Ascending aorta (tissue), 2 donors: ENCODE measurements at regions not wholly inside any gene's neighbourhood (a gene's known extent, or its start where the extent isn't known, plus 50 kb on each side); places are given as distances from the start of the nearest gene placed in this dataset.

Experiments used
- DNase-seq, 2 donors: peaks; one replicate each; pipeline ENCODE4 v3.0.0-alpha.2; 2019; ENCODE audit warnings: low spot score in 2 of 2
- H3K27ac ChIP-seq, 2 donors: fragments of 200-600 bp; sonication (generic); one replicate each; pipeline ENCODE4 v1.5.1; 2016 to 2017; ENCODE audit warnings: mild to moderate bottlenecking in 1 of 2
- H3K27me3 ChIP-seq: fragments of 200-600 bp; sonication (generic); one replicate; pipeline ENCODE4 v1.5.1; 2017
- H3K36me3 ChIP-seq, 2 donors: fragments of 200-600 bp; sonication (generic); one replicate each; pipeline ENCODE4 v1.5.1; 2016
- H3K4me1 ChIP-seq, 2 donors: fragments of 200-600 bp; sonication (generic); one replicate each; pipeline ENCODE4 v1.5.1; 2016 to 2017; ENCODE audit warnings: mild to moderate bottlenecking in 1 of 2
- H3K4me3 ChIP-seq, 2 donors: fragments of 200-600 bp; sonication (generic); one replicate each; pipeline ENCODE4 v1.5.1; 2016 to 2017; ENCODE audit warnings: mild to moderate bottlenecking in 1 of 2
- H3K9me3 ChIP-seq, 2 donors: fragments of 200-600 bp; sonication (generic); one replicate each; pipeline ENCODE4 v1.5.1; 2016
- CTCF ChIP-seq, 3 experiments: fragments of 200-600 bp in 2 of 3; fragments of 450-650 bp in 1 of 3; sonication (generic) in 2 of 3; IDR thresholded peaks; one replicate each; pipeline ENCODE4 v1.5.1; 2016 to 2019; ENCODE audit warnings: antibody characterized with exemption in 3 of 3, mild to moderate bottlenecking in 1 of 3, moderate library complexity in 1 of 3
- intact Hi-C: fragments of 100-400 bp; cut with DNase I; formaldehyde crosslinking; loops from one replicate; pipeline ENCODE4 v1.15.1; 2023

GRCh38 chr2:81528852-81529480 is 1224.4 kb upstream of the LRRTM1 start:
- TF ChIP-seq CTCF (IDR thresholded peaks at IDR 0.05), result no peak

GRCh38 chr2:81523344-81523743 is 1218.8 kb upstream of the LRRTM1 start:
- no peak for DNase-seq
- TF ChIP-seq CTCF (IDR thresholded peaks at IDR 0.05), result no peak
- H3K4me3 ChIP-seq, result no peak overlapping the region
- H3K9me3 ChIP-seq, result no peaks in the 10 kb centered on the region
- H3K4me1 ChIP-seq, result no peaks in the 10 kb centered on the region
- no peaks in the 10 kb centered on the region for H3K36me3 ChIP-seq
- H3K27me3 ChIP-seq, result no peaks in the 10 kb centered on the region
- intact Hi-C loops, result no loop called here
- H3K27ac ChIP-seq, result no peak overlapping the region

More at GRCh38 chr2:81528852-81529480, 1224.4 kb upstream of the LRRTM1 start:
- no peaks in the 10 kb centered on the region for H3K27me3 ChIP-seq
- H3K4me1 ChIP-seq, result no peaks in the 10 kb centered on the region
- no peaks in the 10 kb centered on the region for H3K36me3 ChIP-seq
- no peak overlapping the region for H3K27ac ChIP-seq
- DNase-seq, result no peak
- H3K4me3 ChIP-seq, result no peak overlapping the region
- intact Hi-C loops, result no loop called here
- H3K9me3 ChIP-seq, result no peaks in the 10 kb centered on the region

- DNase-seq, result no peak
- H3K27ac ChIP-seq, result no peak overlapping the region
- H3K4me3 ChIP-seq, result no peak overlapping the region
- H3K27me3 ChIP-seq, result no peaks in the 10 kb centered on the region
- H3K9me3 ChIP-seq, result no peaks in the 10 kb centered on the region
- no peaks in the 10 kb centered on the region for H3K36me3 ChIP-seq
- intact Hi-C loops, result no loop called here
- H3K4me1 ChIP-seq, result no peaks in the 10 kb centered on the region
- no peak for TF ChIP-seq CTCF (IDR thresholded peaks at IDR 0.05)
Measured at GRCh38 chr2:81513328-81513727, 1208.8 kb upstream of the LRRTM1 start.

- DNase-seq, result no peak
- Histone ChIP-seq H3K36me3 (no peaks in the 10 kb centered on the region), H3K27ac (no peak overlapping the region), H3K4me1 (no peaks in the 10 kb centered on the region), H3K27me3 (no peaks in the 10 kb centered on the region), H3K9me3 (no peaks in the 10 kb centered on the region), H3K4me3 (no peak overlapping the region)
- intact Hi-C loops, result no loop called here
- TF ChIP-seq CTCF (IDR thresholded peaks at IDR 0.05), result no peak
Measured at GRCh38 chr2:81505586-81505985, 1201.0 kb upstream of the LRRTM1 start.

- TF ChIP-seq CTCF (IDR thresholded peaks at IDR 0.05), result no peak
- intact Hi-C loops, result no loop called here
- Histone ChIP-seq H3K4me3 (no peak overlapping the region), H3K36me3 (no peaks in the 10 kb centered on the region), H3K4me1 (no peaks in the 10 kb centered on the region), H3K9me3 (no peaks in the 10 kb centered on the region), H3K27me3 (no peaks in the 10 kb centered on the region), H3K27ac (no peak overlapping the region)
- DNase-seq, result no peak
Measured at GRCh38 chr2:81495556-81495955, 1191.0 kb upstream of the LRRTM1 start.

GRCh38 chr2:81483254-81483653 is 1178.7 kb upstream of the LRRTM1 start:
- Histone ChIP-seq H3K27me3 (no peaks in the 10 kb centered on the region), H3K4me1 (no peaks in the 10 kb centered on the region), H3K9me3 (peaks cover 0 to 3% of the 10 kb centered on the region in 2 donors), H3K27ac (no peak overlapping the region), H3K36me3 (no peaks in the 10 kb centered on the region), H3K4me3 (no peak overlapping the region)
- DNase-seq, result no peak
- TF ChIP-seq CTCF (IDR thresholded peaks at IDR 0.05), result no peak
- intact Hi-C loops, result no loop called here
